ENCODE measurements at regions not wholly inside any gene's neighbourhood (a gene's known extent, or its start where the extent isn't known, plus 50 kb on each side); places are given as distances from the start of the nearest gene placed in this dataset.

- CTCF ChIA-PET, result no interaction called here
- no peaks in the 10 kb centered on the region for H3K9me3 ChIP-seq (ENCODE audit: control insufficient read depth in 1 of 2, insufficient read depth in 1 of 2, low read length in 2 of 2)
- no peak overlapping the region for H3K27ac ChIP-seq (ENCODE audit: low read depth in 1 of 2, low read length in 2 of 2)
- Mint-ChIP-seq H3K36me3 (ENCODE audit: low read depth) (no peaks in the 10 kb centered on the region), H3K4me1 (ENCODE audit: low read depth) (no peaks in the 10 kb centered on the region), H3K27ac (no peak overlapping the region), H3K27me3 (peaks cover 35% of the 10 kb centered on the region), H3K4me3 (no peak overlapping the region), H3K9me3 (peaks cover 5% of the 10 kb centered on the region)
- peaks cover 0 to 3% of the 10 kb centered on the region in 2 experiments for H3K27me3 ChIP-seq (ENCODE audit: control insufficient read depth in 1 of 2, insufficient read depth in 2 of 2, low read length in 2 of 2)
- no peak overlapping the region for H3K4me3 ChIP-seq (ENCODE audit: low read length)
- intact Hi-C loops (cut with DNase I, micrococcal nuclease), result no loop called here
- H3K36me3 ChIP-seq (ENCODE audit: insufficient read depth, low read length), result no peaks in the 10 kb centered on the region
- TF ChIP-seq, protein P1, sequence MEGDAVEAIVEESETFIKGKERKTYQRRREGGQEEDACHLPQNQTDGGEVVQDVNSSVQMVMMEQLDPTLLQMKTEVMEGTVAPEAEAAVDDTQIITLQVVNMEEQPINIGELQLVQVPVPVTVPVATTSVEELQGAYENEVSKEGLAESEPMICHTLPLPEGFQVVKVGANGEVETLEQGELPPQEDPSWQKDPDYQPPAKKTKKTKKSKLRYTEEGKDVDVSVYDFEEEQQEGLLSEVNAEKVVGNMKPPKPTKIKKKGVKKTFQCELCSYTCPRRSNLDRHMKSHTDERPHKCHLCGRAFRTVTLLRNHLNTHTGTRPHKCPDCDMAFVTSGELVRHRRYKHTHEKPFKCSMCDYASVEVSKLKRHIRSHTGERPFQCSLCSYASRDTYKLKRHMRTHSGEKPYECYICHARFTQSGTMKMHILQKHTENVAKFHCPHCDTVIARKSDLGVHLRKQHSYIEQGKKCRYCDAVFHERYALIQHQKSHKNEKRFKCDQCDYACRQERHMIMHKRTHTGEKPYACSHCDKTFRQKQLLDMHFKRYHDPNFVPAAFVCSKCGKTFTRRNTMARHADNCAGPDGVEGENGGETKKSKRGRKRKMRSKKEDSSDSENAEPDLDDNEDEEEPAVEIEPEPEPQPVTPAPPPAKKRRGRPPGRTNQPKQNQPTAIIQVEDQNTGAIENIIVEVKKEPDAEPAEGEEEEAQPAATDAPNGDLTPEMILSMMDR (IDR thresholded peaks at IDR 0.05), result no peak
- POLR2A ChIA-PET, result no interaction called here
- ATAC-seq (ENCODE audit: poor library complexity) (no peak), DNase-seq (no peak)
- no peaks in the 10 kb centered on the region for H3K4me1 ChIP-seq (ENCODE audit: insufficient read depth, low read length)
These were observed 105.2 kb upstream of the FOXC1 start for GRCh38 chr6:1504465-1504864.

DNA sequence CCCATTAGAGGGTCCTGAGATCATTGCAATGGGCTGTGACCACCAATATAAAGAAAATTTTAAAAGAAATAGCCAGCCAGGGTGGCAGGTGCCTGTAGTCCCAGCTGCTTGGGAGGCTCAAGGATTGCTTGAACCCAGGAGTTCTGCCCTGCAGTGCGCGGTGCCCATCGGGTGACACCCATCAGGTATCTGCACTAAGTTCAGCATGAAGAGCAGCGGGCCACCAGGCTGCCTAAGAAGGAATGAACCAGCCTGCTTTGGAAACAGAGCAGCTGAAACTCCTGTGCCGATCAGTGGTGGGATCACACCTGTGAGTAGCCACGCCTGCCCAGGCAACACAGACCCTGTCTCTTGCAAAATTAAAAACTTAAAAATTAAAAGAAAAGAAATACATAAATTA is 102.5 kb upstream of the FOXC1 start:
- ChIA-PET POLR2A (no interaction called here), CTCF (no interaction called here)
- no peak for DNase-seq
- Mint-ChIP-seq H3K27me3 (peaks cover 32% of the 10 kb centered on the region), H3K36me3 (ENCODE audit: low read depth) (no peaks in the 10 kb centered on the region), H3K9me3 (peaks cover 6% of the 10 kb centered on the region), H3K4me1 (ENCODE audit: low read depth) (no peaks in the 10 kb centered on the region), H3K27ac (no peak overlapping the region), H3K4me3 (no peak overlapping the region)
- no peak for ATAC-seq (ENCODE audit: poor library complexity)
- H3K4me3 ChIP-seq (ENCODE audit: low read length), result no peak overlapping the region
- H3K36me3 ChIP-seq (ENCODE audit: insufficient read depth, low read length), result no peaks in the 10 kb centered on the region
- peaks cover 0 to 6% of the 10 kb centered on the region in 2 experiments for H3K27me3 ChIP-seq (ENCODE audit: control insufficient read depth in 1 of 2, insufficient read depth in 2 of 2, low read length in 2 of 2)
- intact Hi-C loops (cut with DNase I, micrococcal nuclease), result no loop called here
- no peak overlapping the region for H3K27ac ChIP-seq (ENCODE audit: low read depth in 1 of 2, low read length in 2 of 2)
- no peaks in the 10 kb centered on the region for H3K9me3 ChIP-seq (ENCODE audit: control insufficient read depth in 1 of 2, insufficient read depth in 1 of 2, low read length in 2 of 2)
- TF ChIP-seq, protein P1 (IDR thresholded peaks at IDR 0.05), result no peak
- no peaks in the 10 kb centered on the region for H3K4me1 ChIP-seq (ENCODE audit: insufficient read depth, low read length)

DNA sequence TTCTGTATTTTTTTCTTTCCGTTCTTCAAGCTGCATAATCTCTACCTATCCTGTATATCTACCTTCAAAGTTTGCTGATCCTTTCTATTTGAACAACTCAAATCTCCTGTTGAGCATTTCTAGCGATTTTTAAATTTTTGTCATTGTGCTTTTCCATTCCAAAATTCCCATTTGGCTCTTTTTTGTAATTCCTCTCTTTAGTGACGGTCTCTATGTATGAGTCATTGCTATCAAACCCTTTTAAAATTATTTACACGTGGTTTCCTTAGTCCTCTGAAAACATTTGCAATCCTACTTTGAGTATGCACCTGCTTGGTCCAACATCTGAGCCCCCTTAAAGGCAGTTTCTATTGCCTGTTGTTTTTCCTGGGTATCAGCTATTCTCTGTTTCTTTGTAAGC is 100.5 kb upstream of the FOXC1 start:
- ChIA-PET POLR2A (no interaction called here), CTCF (no interaction called here)
- TF ChIP-seq, protein P1 (IDR thresholded peaks at IDR 0.05), result no peak
- H3K4me1 ChIP-seq (ENCODE audit: insufficient read depth, low read length), result no peaks in the 10 kb centered on the region
- intact Hi-C loops (cut with DNase I, micrococcal nuclease), result no loop called here
- H3K27ac ChIP-seq (ENCODE audit: low read depth in 1 of 2, low read length in 2 of 2), result no peak overlapping the region
- no peak overlapping the region for H3K27ac Mint-ChIP-seq
- no peaks in the 10 kb centered on the region for H3K4me1 Mint-ChIP-seq (ENCODE audit: low read depth)
- DNase-seq (no peak), ATAC-seq (ENCODE audit: poor library complexity) (no peak)
- H3K27me3 Mint-ChIP-seq, result peaks cover 23% of the 10 kb centered on the region
- no peak overlapping the region for H3K4me3 ChIP-seq (ENCODE audit: low read length)
- H3K36me3 ChIP-seq (ENCODE audit: insufficient read depth, low read length), result no peaks in the 10 kb centered on the region
- H3K36me3 Mint-ChIP-seq (ENCODE audit: low read depth), result no peaks in the 10 kb centered on the region
- H3K9me3 Mint-ChIP-seq, result peaks cover 6% of the 10 kb centered on the region
- H3K27me3 ChIP-seq (ENCODE audit: control insufficient read depth in 1 of 2, insufficient read depth in 2 of 2, low read length in 2 of 2), result peaks cover 0 to 6% of the 10 kb centered on the region in 2 experiments
- no peak overlapping the region for H3K4me3 Mint-ChIP-seq
- H3K9me3 ChIP-seq (ENCODE audit: control insufficient read depth in 1 of 2, insufficient read depth in 1 of 2, low read length in 2 of 2), result no peaks in the 10 kb centered on the region

Data from CD4-positive, alpha-beta T cell (primary cell).